AG04449 (cell line): ENCODE measurements at regions not wholly inside any gene's neighbourhood (a gene's known extent, or its start where the extent isn't known, plus 50 kb on each side); places are given as distances from the start of the nearest gene placed in this dataset.

Experiments used
- CTCF ChIA-PET: fragments of 350-600 bp; formaldehyde crosslinking; extraction: SDS; loops from one replicate; lab custom pipeline; 2021; ENCODE audit warnings: antibody characterized with exemption; lab: Yijun Ruan, JAX
- POLR2A ChIA-PET: fragments of 400-600, 350-600 bp; formaldehyde crosslinking; extraction: SDS; loops from one replicate; lab custom pipeline; 2020; ENCODE audit warnings: antibody characterized with exemption, inconsistent platforms; lab: Yijun Ruan, JAX
- DNase-seq: peaks from one replicate; pipeline ENCODE4 v3.0.0-alpha.2; 2010; ENCODE audit warnings: low read depth, low spot score
- H3K4me3 ChIP-seq: 2 replicates; pipeline ENCODE4 v1.5.1; 2011; ENCODE audit warnings: low read depth, mild to moderate bottlenecking, control low read depth, low read length
- CTCF ChIP-seq: IDR thresholded peaks from one replicate; pipeline ENCODE4 v1.5.1; 2011; ENCODE audit warnings: mild to moderate bottlenecking, moderate library complexity, low read length, control low read depth, inconsistent platforms; ENCODE audit not compliant: insufficient read depth; ENCODE audit errors: missing control alignments

DNA sequence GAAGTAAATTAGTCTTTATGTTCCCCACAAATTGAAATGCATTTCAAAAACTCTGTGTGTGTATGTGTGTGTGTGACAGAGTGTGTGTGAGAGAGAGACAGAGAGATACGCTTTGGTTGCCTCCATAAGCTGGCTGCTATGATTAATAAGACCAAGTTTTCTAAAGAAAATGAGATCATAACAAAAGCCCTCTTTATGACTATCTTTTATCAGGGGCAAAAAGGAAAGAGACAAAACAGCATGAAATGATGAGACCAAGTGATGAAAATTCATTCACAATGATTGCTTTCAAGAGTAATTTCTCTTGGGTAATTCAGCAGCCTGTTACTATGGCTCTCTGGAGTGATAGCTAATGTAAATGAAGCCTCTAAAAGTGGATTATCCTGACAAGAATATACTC lies 277.6 kb upstream of the PLEKHG7 start:
- no peak for TF ChIP-seq CTCF
- no peak overlapping the region for H3K4me3 ChIP-seq
- POLR2A ChIA-PET: no interaction called here
- DNase-seq: no peak
- CTCF ChIA-PET: no interaction called here

GRCh38 chr12:92424338-92424737 lies 278.5 kb upstream of the PLEKHG7 start:
- no peak overlapping the region for H3K4me3 ChIP-seq
- DNase-seq: no peak
- POLR2A ChIA-PET: interaction anchor here (1.7 kb wide), 1 partner anchor 279 kb away, joined by 4 read pairs; the partner anchor contains the start of gene BTG1
- no peak for TF ChIP-seq CTCF
- CTCF ChIA-PET: interaction anchor here (2.0 kb wide), 1 partner anchor 1043 kb away, joined by 8 read pairs; no protein-coding TSS in a partner anchor

- ChIA-PET POLR2A (no interaction called here), CTCF (interaction anchor here (1.3 kb wide), 1 partner anchor 14 kb away, joined by 5 read pairs; no protein-coding TSS in a partner anchor)
- no peak overlapping the region for H3K4me3 ChIP-seq
- TF ChIP-seq CTCF: no peak
- DNase-seq: no peak
Measured at GRCh38 chr12:92421701-92422100, 276.1 kb upstream of the BTG1 start.

DNA sequence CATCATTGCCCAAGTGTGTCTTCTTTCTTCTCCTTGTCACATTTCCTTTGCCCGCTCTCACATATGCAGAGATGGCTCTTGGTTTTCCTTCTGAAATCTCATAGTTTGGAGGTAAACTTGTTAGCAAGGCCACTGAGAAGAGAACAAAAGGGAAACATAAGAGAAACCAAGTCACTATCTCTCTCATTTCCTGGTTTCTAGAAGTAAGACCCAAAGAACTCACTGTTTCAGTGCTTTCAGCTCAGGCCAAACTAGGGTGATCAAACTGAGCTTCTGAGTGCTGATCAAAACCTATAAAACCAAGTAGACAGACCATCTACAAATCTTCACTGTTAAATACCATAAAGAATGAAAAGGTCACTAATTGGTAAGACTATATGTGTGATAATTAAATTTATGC lies 275.4 kb upstream of the BTG1 start:
- no peak for DNase-seq
- ChIA-PET CTCF (interaction anchor here (1.3 kb wide), 1 partner anchor 13 kb away, joined by 5 read pairs; no protein-coding TSS in a partner anchor), POLR2A (no interaction called here)
- H3K4me3 ChIP-seq: no peak overlapping the region
- TF ChIP-seq CTCF: no peak

DNA sequence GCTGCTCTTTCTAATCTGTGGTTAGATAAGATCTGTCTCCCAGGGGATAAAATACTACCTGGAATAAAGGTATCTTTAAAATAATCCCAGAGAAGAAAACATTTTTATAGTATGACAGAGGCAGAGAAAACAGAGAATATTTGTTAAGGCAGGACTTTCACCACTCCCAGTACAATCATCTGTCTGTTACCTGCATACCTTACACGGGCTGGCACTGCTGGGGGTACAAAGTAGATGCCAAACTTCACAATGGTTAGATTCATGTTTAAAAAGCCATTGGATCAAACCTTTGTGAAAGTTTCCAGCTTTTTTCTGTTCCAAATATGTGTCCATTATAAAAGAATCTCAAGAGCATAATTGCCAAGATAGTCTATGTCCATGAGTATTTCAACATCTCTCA lies 273.6 kb upstream of the BTG1 start:
- ChIA-PET CTCF (interaction anchor here (1.2 kb wide), 1 partner anchor 15 kb away, joined by 3 read pairs; no protein-coding TSS in a partner anchor), POLR2A (no interaction called here)
- no peak for DNase-seq
- no peak for TF ChIP-seq CTCF
- H3K4me3 ChIP-seq: no peak overlapping the region

DNA sequence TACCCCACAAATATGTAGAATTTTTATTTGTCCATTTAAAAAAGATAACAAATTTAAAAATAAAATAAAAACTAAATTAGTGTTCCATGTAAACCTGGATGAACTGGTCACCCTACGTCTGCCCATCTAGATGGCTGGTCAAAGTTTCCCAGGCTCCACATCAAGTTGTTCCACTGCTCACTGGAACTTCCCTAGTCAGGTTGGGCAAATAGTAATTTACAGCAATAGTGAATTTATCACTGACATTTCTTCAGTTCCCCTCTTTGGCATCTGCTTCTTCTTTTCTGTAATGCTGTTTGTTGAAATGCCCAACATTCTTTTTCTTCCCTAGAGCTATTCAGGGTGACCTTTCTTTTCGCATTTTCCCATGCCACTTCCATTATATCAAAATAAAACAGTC lies 272.7 kb upstream of the BTG1 start:
- no peak for TF ChIP-seq CTCF
- DNase-seq: no peak
- CTCF ChIA-PET: interaction anchor here (1.2 to 1.4 kb wide), 2 partner anchors 11 to 14 kb away, joined by 3 read pairs; no protein-coding TSS in a partner anchor
- POLR2A ChIA-PET: no interaction called here
- no peak overlapping the region for H3K4me3 ChIP-seq
